GM23248 (cell line): ENCODE measurements at regions not wholly inside any gene's neighbourhood (a gene's known extent, or its start where the extent isn't known, plus 50 kb on each side); places are given as distances from the start of the nearest gene placed in this dataset.

ENCODE experiments used
- EZH2 ChIP-seq: fragments of 200-600 bp; sonication (generic); IDR thresholded peaks from 2 replicates; pipeline ENCODE4 v1.6.1; 2018; ENCODE audit warnings: antibody characterized with exemption, mild to moderate bottlenecking; ENCODE audit not compliant: insufficient read depth, poor library complexity, severe bottlenecking
- EZH2phosphoT487 ChIP-seq: fragments of 200-600 bp; sonication (generic); IDR thresholded peaks from 2 replicates; pipeline ENCODE4 v1.6.1; 2018; ENCODE audit warnings: antibody characterized with exemption, moderate library complexity, mild to moderate bottlenecking, low read depth; ENCODE audit not compliant: insufficient read depth

DNA sequence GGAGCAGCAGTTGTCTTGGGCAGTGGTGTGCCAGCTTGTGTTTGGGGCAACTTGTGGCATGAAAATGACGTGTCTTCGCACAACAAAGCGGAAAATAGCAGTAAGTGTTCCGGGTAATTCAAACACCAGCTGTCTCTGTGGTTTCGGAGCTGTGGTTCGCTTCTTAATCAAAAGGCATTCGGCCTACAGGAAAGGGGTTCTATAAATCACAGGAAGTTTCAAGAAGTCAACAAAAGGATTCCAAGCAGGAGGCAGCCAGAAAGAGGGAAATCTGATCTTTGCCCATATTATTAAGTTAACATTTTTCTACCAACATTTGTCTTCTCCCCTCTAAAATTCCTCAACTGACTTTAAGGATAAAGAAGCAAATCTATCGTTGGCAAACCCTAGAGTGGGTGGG is 353.4 kb downstream of the FGFR2 start:
- TF ChIP-seq EZH2 (no peak), EZH2phosphoT487 (no peak)
